Gastroesophageal sphincter (tissue), 4 donors: ENCODE measurements at regions not wholly inside any gene's neighbourhood (a gene's known extent, or its start where the extent isn't known, plus 50 kb on each side); places are given as distances from the start of the nearest gene placed in this dataset.

Experiments
- ATAC-seq: fragments of 150-250 bp; one replicate; pipeline ENCODE4 v1.9.1; 2016; ENCODE audit warnings: mild to moderate bottlenecking, moderate library complexity
- H3K27ac ChIP-seq, 4 donors: fragments of 200-600 bp; sonication (generic) in 3 of 4; 1 replicate in 3 of 4; 2 replicates in 1 of 4; pipeline ENCODE4 v1.5.1; 2016 to 2019
- H3K27me3 ChIP-seq: fragments of 200-600 bp; sonication (generic); one replicate; pipeline ENCODE4 v1.5.1; 2019
- H3K36me3 ChIP-seq, 2 donors: fragments of 200-600 bp; sonication (generic); one replicate each; pipeline ENCODE4 v1.5.1; 2019; ENCODE audit warnings: control low read depth in 1 of 2
- H3K4me1 ChIP-seq, 3 donors: fragments of 200-600 bp; sonication (generic); 1 replicate in 2 of 3; 2 replicates in 1 of 3; pipeline ENCODE4 v1.5.1; 2016 to 2019; ENCODE audit warnings: control low read depth in 2 of 3
- H3K4me3 ChIP-seq, 2 donors: fragments of 200-600 bp; sonication (generic); one replicate each; pipeline ENCODE4 v1.5.1; 2019; ENCODE audit warnings: mild to moderate bottlenecking in 1 of 2, moderate library complexity in 1 of 2
- H3K9me3 ChIP-seq, 3 donors: fragments of 200-600 bp; sonication (generic); one replicate each; pipeline ENCODE4 v1.5.1; 2017 to 2019; ENCODE audit warnings: control low read depth in 2 of 3
- CTCF ChIP-seq, 4 experiments: fragments of 200-600 bp in 2 of 4; fragments of 450-650 bp in 2 of 4; sonication (generic) in 1 of 4; IDR thresholded peaks; one replicate each; pipeline ENCODE4 v1.5.1; 2017 to 2019; ENCODE audit warnings: antibody characterized with exemption in 4 of 4, mild to moderate bottlenecking in 2 of 4, moderate library complexity in 2 of 4
- EP300 ChIP-seq: sonication (generic); formaldehyde crosslinking; IDR thresholded peaks from one replicate; pipeline ENCODE4 v1.6.1; 2017; ENCODE audit warnings: antibody characterized with exemption, mild to moderate bottlenecking
- POLR2A ChIP-seq, 2 donors: fragments of 450-650 bp; IDR thresholded peaks; one replicate each; pipeline ENCODE4 v1.6.1; 2017; ENCODE audit warnings: antibody characterized with exemption in 2 of 2, mild to moderate bottlenecking in 2 of 2, moderate library complexity in 1 of 2
- POLR2AphosphoS5 ChIP-seq: sonication (generic); formaldehyde crosslinking; IDR thresholded peaks from one replicate; pipeline ENCODE4 v1.6.1; 2017; ENCODE audit warnings: antibody characterized with exemption
- WGBS, 2 donors: methylation state at CpG; one replicate each; pipeline ENCODE4 v1.1.5; 2018; ENCODE audit warnings: low coverage in 1 of 2; 5-methylcytosine and 5-hydroxymethylcytosine counted together

- WGBS, 2 donors = 40 to 64% methylated on average over 1 of the region's 1 CpG
Observed at GRCh38 chr13:107968470-107968869, 246.9 kb downstream of the LIG4 start.

GRCh38 chr13:107964395-107964794, 250.9 kb downstream of the LIG4 start:
- WGBS, 2 donors = 0 to 26% methylated on average over 3 to 5 of the region's 5 CpGs
- Histone ChIP-seq H3K27ac (no peak overlapping the region), H3K9me3 (no peaks in the 10 kb centered on the region), H3K4me3 (no peak overlapping the region), H3K36me3 (no peaks in the 10 kb centered on the region), H3K4me1 (no peaks in the 10 kb centered on the region), H3K27me3 (no peaks in the 10 kb centered on the region)
- no peak for ATAC-seq
- TF ChIP-seq POLR2AphosphoS5 (no peak), POLR2A (IDR thresholded peaks at IDR 0.05) (no peak), CTCF (IDR thresholded peaks at IDR 0.05) (no peak), EP300 (no peak)

More at GRCh38 chr13:107968470-107968869, 246.9 kb downstream of the LIG4 start:
- no peaks in the 10 kb centered on the region for H3K9me3 ChIP-seq
- H3K4me3 ChIP-seq = no peak overlapping the region
- no peaks in the 10 kb centered on the region for H3K27me3 ChIP-seq
- no peak for TF ChIP-seq EP300
- TF ChIP-seq POLR2AphosphoS5 = no peak
- TF ChIP-seq CTCF (IDR thresholded peaks at IDR 0.05) = no peak
- TF ChIP-seq POLR2A (IDR thresholded peaks at IDR 0.05) = no peak
- H3K36me3 ChIP-seq = no peaks in the 10 kb centered on the region
- no peak for ATAC-seq
- H3K4me1 ChIP-seq = no peaks in the 10 kb centered on the region
- H3K27ac ChIP-seq = no peak overlapping the region

- Histone ChIP-seq H3K36me3 (no peaks in the 10 kb centered on the region), H3K27me3 (no peaks in the 10 kb centered on the region), H3K4me1 (no peaks in the 10 kb centered on the region), H3K9me3 (no peaks in the 10 kb centered on the region), H3K4me3 (no peak overlapping the region), H3K27ac (no peak overlapping the region)
- ATAC-seq = no peak
- TF ChIP-seq POLR2AphosphoS5 (no peak), POLR2A (IDR thresholded peaks at IDR 0.05) (no peak), CTCF (IDR thresholded peaks at IDR 0.05) (no peak), EP300 (no peak)
- 50 to 100% methylated on average over 1 of the region's 1 CpG for WGBS, 2 donors
Observed at GRCh38 chr13:107961849-107962608, 253.3 kb downstream of the LIG4 start.

- H3K9me3 ChIP-seq = no peaks in the 10 kb centered on the region
- H3K27me3 ChIP-seq = no peaks in the 10 kb centered on the region
- TF ChIP-seq EP300 (no peak), POLR2A (IDR thresholded peaks at IDR 0.05) (no peak), POLR2AphosphoS5 (no peak), CTCF (IDR thresholded peaks at IDR 0.05) (no peak)
- no peaks in the 10 kb centered on the region for H3K4me1 ChIP-seq
- H3K27ac ChIP-seq = no peak overlapping the region
- ATAC-seq = no peak
- no peaks in the 10 kb centered on the region for H3K36me3 ChIP-seq
- 38% methylated on average over 1 of the region's 1 CpG for WGBS, 2 donors
- no peak overlapping the region for H3K4me3 ChIP-seq
Observed at GRCh38 chr13:107960301-107960700, 255.0 kb downstream of the LIG4 start.

GRCh38 chr13:107956889-107957288, 258.4 kb downstream of the LIG4 start:
- H3K4me3 ChIP-seq = no peak overlapping the region
- no peaks in the 10 kb centered on the region for H3K4me1 ChIP-seq
- H3K36me3 ChIP-seq = no peaks in the 10 kb centered on the region
- H3K27me3 ChIP-seq = no peaks in the 10 kb centered on the region
- no peak for ATAC-seq
- 76 to 80% methylated on average over 1 to 3 of the region's 3 CpGs for WGBS, 2 donors
- H3K9me3 ChIP-seq = no peaks in the 10 kb centered on the region
- no peak overlapping the region for H3K27ac ChIP-seq
- TF ChIP-seq CTCF (IDR thresholded peaks at IDR 0.05) (no peak), POLR2A (IDR thresholded peaks at IDR 0.05) (no peak), POLR2AphosphoS5 (no peak), EP300 (no peak)
